Fibroblast of skin of right quadriceps (primary cell): ENCODE measurements at regions not wholly inside any gene's neighbourhood (a gene's known extent, or its start where the extent isn't known, plus 50 kb on each side); places are given as distances from the start of the nearest gene placed in this dataset.
"Not testable (repeated sequence)": the region's sequence is repeated elsewhere in the genome, so short reads cannot be mapped to it uniquely, and the experiment has no call there.

Experiments used
- DNase-seq: peaks from one replicate; pipeline ENCODE4 v3.0.0-alpha.2; 2013

DNA sequence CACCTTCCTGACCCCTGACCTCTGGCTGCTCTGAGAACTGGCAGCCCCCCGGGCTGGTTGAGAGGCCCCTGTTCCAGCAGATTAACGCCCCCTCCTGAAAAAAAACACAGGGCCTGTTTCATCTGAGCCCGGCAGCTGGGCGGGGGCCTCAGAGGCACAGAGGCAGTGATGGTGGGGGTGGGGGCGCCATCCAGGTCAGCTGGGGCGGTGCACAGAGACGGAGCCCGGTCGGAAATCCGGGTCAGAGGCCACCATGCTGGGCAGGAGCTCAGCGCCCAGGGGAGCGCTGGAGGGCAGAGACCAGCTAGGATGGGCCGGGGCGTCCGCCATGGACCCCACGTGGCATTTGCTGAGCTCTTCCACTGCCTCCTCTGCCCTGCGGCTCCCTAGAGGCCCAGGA is 68.0 kb downstream of the UNCX start:
- no peak for DNase-seq

GRCh38 chr7:1301054-1301881 is 68.6 kb downstream of the UNCX start:
- DNase-seq: no peak

DNA sequence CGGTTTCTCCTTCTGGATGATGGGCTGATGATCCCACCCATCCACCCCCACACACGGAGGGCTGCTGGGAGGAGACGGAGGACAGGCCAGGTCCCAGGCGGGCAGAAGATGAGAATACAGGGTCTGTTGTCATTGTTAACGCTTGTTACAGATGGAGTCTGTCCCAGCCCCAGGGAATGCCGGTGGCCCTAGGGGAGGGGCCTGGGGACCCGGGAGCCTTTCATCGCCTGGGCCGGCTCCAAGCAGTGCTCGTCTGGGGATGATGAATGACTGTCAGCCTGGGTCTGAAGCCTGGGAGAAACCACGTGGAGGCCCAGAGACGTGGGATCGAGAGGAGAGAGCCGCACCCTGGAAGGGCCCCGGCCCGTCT is 69.2 kb downstream of the UNCX start:
- DNase-seq: no peak

DNA sequence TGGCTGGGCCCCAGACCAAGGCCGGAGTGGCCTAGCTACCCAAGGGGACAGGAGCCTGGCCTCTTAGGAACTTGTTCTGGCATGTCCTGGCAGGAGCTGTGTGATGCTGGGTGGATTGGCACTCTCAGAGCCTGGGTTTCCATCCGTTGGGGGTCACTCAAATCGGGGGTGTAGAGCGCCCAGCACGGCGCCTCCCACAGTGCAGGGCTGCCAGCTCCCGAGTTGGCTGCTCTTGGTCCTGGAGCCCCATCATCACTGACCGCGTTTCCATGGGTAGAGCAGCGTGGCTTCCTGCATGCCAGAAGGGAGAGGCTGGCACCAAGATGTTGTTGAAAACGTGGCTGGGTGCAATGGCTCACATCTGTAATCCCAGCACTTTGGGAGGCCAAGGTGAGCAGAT is 70.3 kb downstream of the UNCX start:
- DNase-seq: no peak

DNA sequence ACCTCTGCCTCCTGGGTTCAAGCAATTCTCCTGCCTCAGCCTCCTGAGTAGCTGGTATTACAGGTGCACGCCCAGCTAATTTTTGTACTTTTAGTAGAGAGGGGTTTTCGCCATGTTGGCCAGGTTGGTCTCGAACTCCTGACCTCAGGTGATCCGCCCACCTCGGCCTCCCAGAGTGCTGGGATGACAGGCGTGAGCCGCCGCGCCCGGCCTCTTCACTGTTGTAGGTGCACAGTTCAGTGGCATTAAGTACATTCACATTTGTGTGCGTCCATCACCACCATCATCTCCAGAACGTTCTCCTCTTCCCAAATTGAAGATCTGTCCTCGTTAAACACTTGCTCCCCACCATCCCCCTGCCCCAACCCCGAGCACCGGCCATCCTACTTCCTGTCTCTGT is 71.3 kb downstream of the UNCX start:
- not testable (repeated sequence) for DNase-seq

DNA sequence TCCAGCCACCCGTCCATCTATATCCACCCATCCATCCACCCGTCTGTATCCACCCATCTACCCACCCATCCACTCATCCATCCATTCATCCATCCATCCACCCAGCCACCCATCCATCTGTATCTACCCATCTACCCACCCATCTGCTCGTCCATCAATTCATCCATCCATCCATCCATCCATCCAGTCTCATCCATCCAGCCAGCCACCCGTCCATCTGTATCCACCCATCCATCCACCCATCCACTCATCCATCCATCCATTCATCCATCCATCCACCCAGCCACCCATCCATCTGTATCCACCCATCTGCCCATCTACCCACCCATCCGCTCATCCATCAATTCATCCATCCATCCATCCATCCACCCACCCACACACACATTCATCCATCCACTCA is 73.2 kb downstream of the UNCX start:
- no peak for DNase-seq

GRCh38 chr7:1307828-1308227 is 75.2 kb downstream of the UNCX start:
- DNase-seq: no peak

DNA sequence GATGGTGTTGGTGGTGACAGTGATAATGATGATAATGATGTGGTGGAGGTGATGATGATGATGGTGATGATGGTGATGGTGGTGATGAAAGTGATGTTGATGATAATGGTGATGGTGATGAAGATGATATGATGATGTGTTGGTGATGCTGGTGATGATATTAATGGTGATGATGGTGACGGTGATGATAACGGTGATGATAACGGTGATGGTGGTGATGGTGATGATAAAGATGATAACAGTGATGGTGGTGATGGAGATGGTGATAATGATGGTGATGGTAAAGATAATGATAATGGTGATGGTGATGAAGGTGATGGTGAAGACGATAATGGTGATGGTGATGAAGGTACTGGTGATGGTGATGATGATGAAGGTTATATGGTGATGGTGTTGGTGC is 76.6 kb downstream of the UNCX start:
- no peak for DNase-seq

DNA sequence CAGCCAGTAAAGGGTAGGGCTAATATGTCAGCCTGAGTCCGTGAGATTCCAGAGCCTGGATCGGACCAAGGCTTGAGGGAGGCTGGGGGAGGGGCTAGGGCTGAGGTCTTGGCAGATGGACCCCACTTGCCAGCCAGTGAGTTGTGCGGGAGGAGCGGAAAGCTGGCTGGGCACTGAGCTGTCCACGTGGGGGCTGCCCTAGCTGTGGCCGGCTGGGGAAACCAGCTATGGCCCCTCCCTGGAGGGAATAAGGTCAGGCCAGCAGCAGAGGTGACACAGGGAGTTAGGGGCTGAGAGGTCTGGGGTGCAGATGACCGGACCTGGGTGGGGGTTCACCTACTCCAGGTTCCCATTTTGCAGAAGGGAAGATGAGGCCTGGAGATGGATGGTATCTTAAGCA is 77.3 kb downstream of the UNCX start:
- DNase-seq: no peak

DNA sequence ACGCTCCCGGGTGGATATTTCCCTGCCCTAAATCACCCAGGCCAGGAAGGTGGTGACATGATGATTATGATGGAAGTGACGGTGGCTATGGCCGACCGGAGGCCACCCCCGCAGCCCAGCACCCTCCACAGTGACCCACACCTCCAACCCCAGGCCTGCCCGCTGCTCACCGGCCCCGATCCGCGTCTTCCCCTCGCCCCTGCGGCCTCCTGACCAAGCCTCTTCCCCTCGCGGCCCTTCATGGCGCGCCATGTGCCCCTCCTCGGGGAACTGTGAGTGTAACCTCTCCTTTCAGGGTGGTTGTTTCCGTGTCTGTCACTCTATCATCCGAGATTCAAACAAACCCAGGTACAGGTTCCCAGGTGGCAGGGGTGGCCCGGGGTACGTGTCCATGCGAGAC is 78.3 kb downstream of the UNCX start:
- no peak for DNase-seq

- DNase-seq: no peak
Observed at GRCh38 chr7:1311406-1312135, 78.9 kb downstream of the UNCX start.

GRCh38 chr7:1312136-1313070 is 79.7 kb downstream of the UNCX start:
- DNase-seq: no peak

DNA sequence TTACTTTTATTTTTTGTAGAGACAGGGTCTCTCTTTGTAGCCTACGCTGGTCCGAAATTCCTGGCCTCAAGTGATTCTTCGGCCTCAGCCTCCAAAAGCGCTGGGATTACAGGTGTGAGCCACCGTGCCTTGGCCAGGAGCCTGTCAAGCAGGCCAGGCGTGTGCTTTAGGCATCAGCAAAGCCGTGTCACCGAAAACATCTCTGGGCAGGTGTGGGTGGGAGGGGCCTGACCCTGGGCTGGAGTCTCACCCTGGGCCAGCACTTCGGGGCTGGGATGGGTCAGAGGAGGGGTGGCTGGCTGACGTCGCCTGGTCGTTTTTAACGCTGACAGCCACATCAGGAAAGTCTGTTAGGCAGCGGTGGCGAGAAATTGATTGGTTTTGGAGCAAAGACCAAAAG is 80.9 kb downstream of the UNCX start:
- no peak for DNase-seq

- no peak for DNase-seq
Observed at GRCh38 chr7:1314021-1314907, 81.6 kb downstream of the UNCX start.

- DNase-seq: no peak
Observed at GRCh38 chr7:1314908-1315450, 82.3 kb downstream of the UNCX start.

DNA sequence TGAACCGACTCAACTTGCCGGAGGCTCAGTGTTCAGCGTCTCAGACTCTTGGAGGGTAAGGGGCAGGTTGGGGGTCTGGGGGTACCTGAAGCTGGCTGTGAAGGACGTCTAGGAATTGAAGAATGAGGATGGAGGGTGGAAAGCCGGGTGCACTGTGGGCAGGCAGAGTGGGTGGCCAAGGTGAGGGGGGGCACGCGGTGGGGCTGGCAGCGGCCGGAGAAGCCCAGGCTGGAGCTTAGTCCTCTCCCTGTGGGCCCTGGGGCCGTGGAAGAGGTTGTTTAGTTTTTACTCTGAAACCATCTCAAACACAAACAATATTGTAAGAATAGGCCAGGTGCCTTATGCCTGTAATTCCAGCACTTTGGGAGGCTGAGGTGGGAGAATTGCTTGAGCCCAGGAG is 83.4 kb downstream of the UNCX start:
- DNase-seq: no peak

- no peak for DNase-seq
Observed at GRCh38 chr7:1317646-1318045, 85.0 kb downstream of the UNCX start.

DNA sequence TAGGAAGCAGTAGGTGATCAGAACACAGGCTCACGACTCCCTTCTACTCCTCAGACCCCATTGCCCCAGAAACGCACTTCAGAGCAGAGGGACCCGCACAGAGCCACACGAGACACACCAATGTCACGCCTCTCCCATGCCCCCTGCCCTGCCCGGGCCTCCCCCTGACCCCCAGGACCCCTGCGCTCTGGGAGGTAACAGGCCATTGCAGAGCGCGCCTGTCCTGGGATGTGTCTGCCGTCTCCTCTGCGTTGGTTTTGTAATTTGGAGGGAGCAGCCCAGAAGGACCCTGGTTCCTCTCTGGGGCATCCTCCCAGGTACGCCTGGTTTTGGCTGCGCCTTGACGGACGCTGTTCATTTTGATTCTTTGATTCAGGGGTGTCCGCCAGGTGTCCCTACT is 85.4 kb downstream of the UNCX start:
- no peak for DNase-seq

DNA sequence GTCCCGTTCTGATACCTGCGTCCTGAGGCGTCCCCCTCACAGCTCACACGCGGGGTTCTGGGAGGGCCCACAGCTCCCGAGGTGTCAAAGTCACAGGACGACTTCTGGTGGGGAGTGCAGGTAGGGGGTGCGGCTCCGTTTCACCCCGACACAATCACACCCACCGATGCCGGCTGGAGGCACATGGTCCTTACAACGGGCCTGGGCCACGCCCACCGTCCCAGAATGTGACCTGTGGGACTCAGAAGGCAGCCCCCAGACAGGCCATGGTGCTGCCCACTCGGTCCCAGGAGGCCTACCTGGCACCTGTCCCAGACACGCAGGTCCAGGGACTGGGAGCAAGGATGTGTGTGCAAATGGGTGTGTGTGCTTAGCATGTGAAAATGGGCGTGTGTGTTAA is 86.0 kb downstream of the UNCX start:
- no peak for DNase-seq

- no peak for DNase-seq
Observed at GRCh38 chr7:1320616-1321240, 88.1 kb downstream of the UNCX start.

DNA sequence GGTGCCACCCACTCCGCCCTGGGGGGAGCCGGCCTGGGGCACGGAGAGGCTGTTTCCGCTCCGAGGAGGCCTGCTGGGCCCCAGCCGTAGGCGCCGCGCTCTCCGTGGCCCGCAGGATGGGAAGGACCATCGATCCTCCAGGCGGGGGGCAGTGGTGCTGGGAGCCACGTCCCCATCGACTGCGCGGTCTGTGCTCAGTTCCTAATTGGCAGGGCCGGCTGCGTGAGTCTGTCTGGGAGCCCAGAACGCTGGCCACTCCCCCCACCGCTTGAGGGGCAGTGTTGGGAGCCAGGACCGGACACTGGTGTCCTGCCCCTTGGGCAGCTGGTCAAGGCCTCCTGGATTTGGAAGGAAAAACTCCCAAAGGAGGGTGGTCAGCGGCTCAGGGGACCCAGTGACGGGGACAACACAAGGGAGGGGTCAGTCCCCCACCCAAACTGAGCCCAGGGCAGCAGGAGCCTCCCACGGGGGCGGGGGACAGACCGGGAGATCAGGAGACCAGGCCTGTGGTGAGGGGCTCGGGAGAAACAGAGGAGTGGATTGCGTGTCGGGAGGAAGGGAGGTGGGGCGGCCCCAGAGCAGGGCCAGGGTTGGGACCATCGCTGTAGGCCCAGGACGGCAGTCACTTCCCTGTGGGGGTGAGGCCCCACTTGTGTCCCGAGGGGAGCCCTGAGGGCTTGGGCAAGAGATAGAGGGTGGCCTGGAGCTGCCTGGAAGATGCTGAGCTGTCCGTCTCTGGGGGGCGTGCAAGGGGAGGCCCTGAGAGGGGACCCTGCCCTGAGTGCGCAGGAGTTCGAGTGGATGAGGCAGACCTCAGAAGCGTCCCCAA is 89.0 kb downstream of the UNCX start:
- no peak for DNase-seq
